SJSA1 (cell line): ENCODE measurements at regions not wholly inside any gene's neighbourhood (a gene's known extent, or its start where the extent isn't known, plus 50 kb on each side); places are given as distances from the start of the nearest gene placed in this dataset.
A peak's percentile ranks its signal among the peaks of the same experiment; 100 is the strongest.

Experiments used
- DNase-seq, 2 experiments: peaks; one replicate each; pipeline ENCODE4 v3.0.0-alpha.2; 2015 to 2020; ENCODE audit warnings: low spot score in 2 of 2, low read depth in 1 of 2
- H3K27ac ChIP-seq: fragments of 250-450 bp; sonication (Bioruptor Pico); 2 replicates; pipeline ENCODE4 v1.5.1; 2020; ENCODE audit warnings: mild to moderate bottlenecking, moderate library complexity
- H3K27me3 ChIP-seq: fragments of 250-450 bp; sonication (Bioruptor Pico); replicated peaks from 2 replicates; pipeline ENCODE4 v1.5.1; 2020; ENCODE audit warnings: mild to moderate bottlenecking, moderate library complexity
- H3K36me3 ChIP-seq: fragments of 250-450 bp; sonication (Bioruptor Pico); 2 replicates; pipeline ENCODE4 v1.5.1; 2020; ENCODE audit warnings: mild to moderate bottlenecking
- H3K4me1 ChIP-seq: fragments of 250-450 bp; sonication (Bioruptor Pico); replicated peaks from 2 replicates; pipeline ENCODE4 v1.6.1; 2021; ENCODE audit warnings: mild to moderate bottlenecking
- H3K4me3 ChIP-seq: fragments of 250-450 bp; sonication (Bioruptor Pico); 2 replicates; pipeline ENCODE4 v1.5.1; 2020; ENCODE audit warnings: mild to moderate bottlenecking
- H3K9me3 ChIP-seq: fragments of 250-450 bp; sonication (Bioruptor Pico); replicated peaks from 2 replicates; pipeline ENCODE4 v1.5.1; 2020; ENCODE audit warnings: mild to moderate bottlenecking

- H3K36me3 ChIP-seq: no peaks in the 10 kb centered on the region
- H3K9me3 ChIP-seq: no peaks in the 10 kb centered on the region
- no peak for DNase-seq
- H3K27me3 ChIP-seq: no peaks in the 10 kb centered on the region
- H3K27ac ChIP-seq: no peak overlapping the region
- no peaks in the 10 kb centered on the region for H3K4me1 ChIP-seq
- no peak overlapping the region for H3K4me3 ChIP-seq
Observed at GRCh38 chr11:130650456-130651030, 202.1 kb downstream of the ADAMTS15 start.

- Histone ChIP-seq H3K4me1 (no peaks in the 10 kb centered on the region), H3K27me3 (no peaks in the 10 kb centered on the region), H3K9me3 (no peaks in the 10 kb centered on the region), H3K27ac (no peak overlapping the region), H3K36me3 (no peaks in the 10 kb centered on the region), H3K4me3 (no peak overlapping the region)
- no peak for DNase-seq
Observed at GRCh38 chr11:130651066-130651855, 202.8 kb downstream of the ADAMTS15 start.

- no peaks in the 10 kb centered on the region for H3K9me3 ChIP-seq
- H3K4me3 ChIP-seq: no peak overlapping the region
- no peaks in the 10 kb centered on the region for H3K27me3 ChIP-seq
- no peaks in the 10 kb centered on the region for H3K36me3 ChIP-seq
- H3K27ac ChIP-seq: no peak overlapping the region
- H3K4me1 ChIP-seq: no peaks in the 10 kb centered on the region
- no peak for DNase-seq
Observed at GRCh38 chr11:130652671-130653335, 204.4 kb downstream of the ADAMTS15 start.

GRCh38 chr11:130653838-130654636 lies 205.6 kb downstream of the ADAMTS15 start:
- Histone ChIP-seq H3K9me3 (no peaks in the 10 kb centered on the region), H3K27ac (no peak overlapping the region), H3K4me1 (no peaks in the 10 kb centered on the region), H3K36me3 (no peaks in the 10 kb centered on the region), H3K27me3 (no peaks in the 10 kb centered on the region), H3K4me3 (no peak overlapping the region)
- DNase-seq: no peak

GRCh38 chr11:130655300-130655699 lies 206.9 kb downstream of the ADAMTS15 start:
- Histone ChIP-seq H3K4me3 (no peak overlapping the region), H3K9me3 (no peaks in the 10 kb centered on the region), H3K36me3 (no peaks in the 10 kb centered on the region), H3K4me1 (no peaks in the 10 kb centered on the region), H3K27me3 (no peaks in the 10 kb centered on the region), H3K27ac (no peak overlapping the region)
- DNase-seq: no peak

- peak; percentile 74 to 81 for DNase-seq
- no peaks in the 10 kb centered on the region for H3K36me3 ChIP-seq
- H3K4me3 ChIP-seq: no peak overlapping the region
- H3K4me1 ChIP-seq: peaks cover 14% of the 10 kb centered on the region
- no peaks in the 10 kb centered on the region for H3K27me3 ChIP-seq
- H3K9me3 ChIP-seq: no peaks in the 10 kb centered on the region
- H3K27ac ChIP-seq: peak overlapping the region; percentile 48
Observed at GRCh38 chr11:130666781-130667251, 218.4 kb downstream of the ADAMTS15 start.

GRCh38 chr11:130668751-130669150 lies 220.3 kb downstream of the ADAMTS15 start:
- H3K4me3 ChIP-seq: no peak overlapping the region
- no peak overlapping the region for H3K27ac ChIP-seq
- no peaks in the 10 kb centered on the region for H3K36me3 ChIP-seq
- peaks cover 14% of the 10 kb centered on the region for H3K4me1 ChIP-seq
- DNase-seq: no peak
- no peaks in the 10 kb centered on the region for H3K9me3 ChIP-seq
- no peaks in the 10 kb centered on the region for H3K27me3 ChIP-seq

GRCh38 chr11:130670200-130670599 lies 221.8 kb downstream of the ADAMTS15 start:
- Histone ChIP-seq H3K36me3 (no peaks in the 10 kb centered on the region), H3K4me3 (no peak overlapping the region), H3K4me1 (peaks cover 23% of the 10 kb centered on the region), H3K27me3 (no peaks in the 10 kb centered on the region), H3K9me3 (no peaks in the 10 kb centered on the region), H3K27ac (no peak overlapping the region)
- DNase-seq: no peak

- Histone ChIP-seq H3K27me3 (no peaks in the 10 kb centered on the region), H3K36me3 (no peaks in the 10 kb centered on the region), H3K9me3 (no peaks in the 10 kb centered on the region), H3K27ac (no peak overlapping the region), H3K4me3 (no peak overlapping the region), H3K4me1 (peaks cover 32% of the 10 kb centered on the region)
- DNase-seq: no peak
Observed at GRCh38 chr11:130671801-130672700, 223.6 kb downstream of the ADAMTS15 start.

GRCh38 chr11:130672911-130673310 lies 224.5 kb downstream of the ADAMTS15 start:
- Histone ChIP-seq H3K4me1 (peaks cover 36% of the 10 kb centered on the region), H3K27ac (no peak overlapping the region), H3K9me3 (no peaks in the 10 kb centered on the region), H3K4me3 (no peak overlapping the region), H3K36me3 (no peaks in the 10 kb centered on the region), H3K27me3 (no peaks in the 10 kb centered on the region)
- DNase-seq: no peak

GRCh38 chr11:130673698-130674097 lies 225.3 kb downstream of the ADAMTS15 start:
- Histone ChIP-seq H3K9me3 (no peaks in the 10 kb centered on the region), H3K27ac (no peak overlapping the region), H3K36me3 (no peaks in the 10 kb centered on the region), H3K4me3 (no peak overlapping the region), H3K27me3 (no peaks in the 10 kb centered on the region), H3K4me1 (peaks cover 41% of the 10 kb centered on the region)
- no peak for DNase-seq

GRCh38 chr11:130674686-130675308 lies 226.4 kb downstream of the ADAMTS15 start:
- no peaks in the 10 kb centered on the region for H3K36me3 ChIP-seq
- H3K27ac ChIP-seq: peak overlapping the region; percentile 90
- H3K4me1 ChIP-seq: peaks cover 41% of the 10 kb centered on the region
- H3K4me3 ChIP-seq: no peak overlapping the region
- DNase-seq: peak in 1 of 2 experiments; percentile 28
- H3K27me3 ChIP-seq: no peaks in the 10 kb centered on the region
- H3K9me3 ChIP-seq: no peaks in the 10 kb centered on the region
